ENCODE measurements at regions not wholly inside any gene's neighbourhood (a gene's known extent, or its start where the extent isn't known, plus 50 kb on each side); places are given as distances from the start of the nearest gene placed in this dataset.

DNA sequence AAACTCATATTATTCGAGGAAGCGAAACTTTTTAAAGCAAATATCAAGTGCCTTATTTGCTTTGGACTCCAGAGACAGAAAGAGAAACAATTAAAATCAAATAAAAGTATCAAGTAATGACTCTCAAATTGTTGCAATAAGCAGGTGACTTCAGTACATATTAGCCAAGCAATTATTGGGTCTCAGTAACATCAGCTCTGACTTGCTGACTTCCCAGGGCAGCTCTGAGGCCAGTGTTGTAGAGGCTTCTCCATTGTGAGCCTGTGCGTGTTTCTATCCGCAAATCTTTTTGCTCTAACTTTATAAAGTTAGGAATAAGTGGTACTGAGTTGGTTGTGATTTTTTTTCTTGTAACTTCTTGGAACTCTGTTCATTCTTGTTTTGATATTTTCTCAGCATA lies 186.8 kb upstream of the PRLR start:
- Histone ChIP-seq H3K27ac (no peak overlapping the region), H4K20me1 (ENCODE audit: insufficient read depth) (no peaks in the 10 kb centered on the region), H2AFZ (no peak overlapping the region), H3F3A (ENCODE audit: insufficient read depth) (no peaks in the 10 kb centered on the region), H3K4me3 (no peak overlapping the region), H3K27me3 (replicated peaks; ENCODE audit: insufficient read depth) (0 out of 2 replicates have a peak, but pooled peaks cover 6% of the 10 kb centered on the region), H3K9me3 (ENCODE audit: low read depth) (no peaks in the 10 kb centered on the region), H3K9ac (no peak overlapping the region), H3K36me3 (ENCODE audit: low read depth) (no peaks in the 10 kb centered on the region), H3K79me2 (ENCODE audit: insufficient read depth) (no peaks in the 10 kb centered on the region), H3K4me2 (ENCODE audit: unreplicated experiment) (no peak overlapping the region), H3K9me2 (ENCODE audit: insufficient read depth) (no peaks in the 10 kb centered on the region), H3K4me1 (ENCODE audit: insufficient read depth) (no peaks in the 10 kb centered on the region)
- no peak for DNase-seq
- WGBS, 2 experiments (ENCODE audit: low coverage in 1 of 2, low lambda C conversion rate in 2 of 2, missing lambda C conversion rate in 2 of 2), result 75 to 82% methylated on average over 4 of the region's 4 CpGs
- in situ Hi-C loops (cut with MboI), result no loop called here
- no peak for TF ChIP-seq EZH2phosphoT487 (IDR thresholded peaks at IDR 0.05; ENCODE audit: insufficient read depth, low read depth)
- no peak for TF ChIP-seq EZH2 (IDR thresholded peaks at IDR 0.05; ENCODE audit: insufficient read depth, poor library complexity, severe bottlenecking)

DNA sequence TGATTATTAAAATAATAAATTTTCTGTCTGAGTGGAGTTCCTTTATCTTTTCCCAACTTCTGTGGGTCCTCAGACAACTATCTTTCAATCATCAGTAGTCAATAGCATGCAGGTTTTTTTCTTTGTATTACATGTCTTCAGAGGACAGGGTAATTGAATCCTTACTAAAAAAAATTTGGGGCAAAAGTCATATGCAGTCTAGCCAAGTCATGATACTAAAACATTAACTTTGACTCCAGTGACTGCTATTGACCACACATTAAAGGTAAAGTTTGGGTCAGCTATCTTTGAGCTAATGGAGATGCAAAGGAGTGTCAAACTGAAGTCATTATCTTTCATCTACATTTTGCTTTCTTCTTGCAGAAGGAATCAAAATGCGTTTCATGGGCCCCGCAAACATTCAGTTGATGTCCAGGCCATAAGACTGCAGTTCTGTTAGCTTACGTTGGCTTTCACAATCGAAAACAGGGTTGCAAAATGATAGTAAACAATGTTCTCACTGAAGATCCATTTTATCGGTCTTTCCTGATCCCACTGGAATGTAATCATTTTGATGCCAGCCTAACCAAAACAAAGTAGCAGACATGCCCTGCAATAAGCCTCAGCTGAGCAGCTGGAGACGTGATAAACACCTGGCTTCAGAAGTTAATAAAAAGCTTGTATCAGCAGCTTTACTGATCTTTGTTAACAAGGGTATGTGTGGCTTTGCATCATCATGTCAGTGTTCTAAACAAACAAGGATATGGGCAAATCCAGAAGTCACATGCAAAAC lies 186.1 kb upstream of the PRLR start:
- TF ChIP-seq EZH2 (IDR thresholded peaks at IDR 0.05; ENCODE audit: insufficient read depth, poor library complexity, severe bottlenecking) (no peak), EZH2phosphoT487 (IDR thresholded peaks at IDR 0.05; ENCODE audit: insufficient read depth, low read depth) (no peak)
- WGBS, 2 experiments (ENCODE audit: low coverage in 1 of 2, low lambda C conversion rate in 2 of 2, missing lambda C conversion rate in 2 of 2), result 68% methylated on average over 6 of the region's 6 CpGs
- Histone ChIP-seq H3K27me3 (replicated peaks; ENCODE audit: insufficient read depth) (0 out of 2 replicates have a peak, but pooled peaks cover 6% of the 10 kb centered on the region), H3K4me1 (ENCODE audit: insufficient read depth) (no peaks in the 10 kb centered on the region), H3K9me2 (ENCODE audit: insufficient read depth) (no peaks in the 10 kb centered on the region), H4K20me1 (ENCODE audit: insufficient read depth) (no peaks in the 10 kb centered on the region), H3F3A (ENCODE audit: insufficient read depth) (no peaks in the 10 kb centered on the region), H3K4me2 (ENCODE audit: unreplicated experiment) (no peak overlapping the region), H2AFZ (no peak overlapping the region), H3K36me3 (ENCODE audit: low read depth) (no peaks in the 10 kb centered on the region), H3K79me2 (ENCODE audit: insufficient read depth) (no peaks in the 10 kb centered on the region), H3K9me3 (ENCODE audit: low read depth) (no peaks in the 10 kb centered on the region), H3K9ac (no peak overlapping the region), H3K27ac (no peak overlapping the region), H3K4me3 (no peak overlapping the region)
- DNase-seq, result no peak
- in situ Hi-C loops (cut with MboI), result no loop called here

DNA sequence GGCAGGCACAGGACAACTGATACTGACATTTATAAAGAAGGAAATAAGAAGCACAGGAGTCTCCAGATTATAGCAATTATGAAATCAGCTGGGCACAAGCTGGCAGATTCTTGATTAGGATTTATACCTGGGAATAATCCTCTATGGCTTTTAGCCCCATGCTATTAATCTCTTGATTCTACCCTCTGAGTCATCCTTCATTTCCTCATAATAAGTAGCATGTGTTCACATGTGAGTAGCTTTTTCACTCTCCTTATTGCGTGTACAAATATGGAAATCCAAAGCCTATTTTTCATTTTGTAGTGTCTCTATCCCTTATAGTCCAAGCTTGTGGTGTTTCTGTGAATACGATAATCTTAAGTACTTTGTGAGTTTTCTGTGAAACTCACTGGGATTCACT lies 185.0 kb upstream of the PRLR start:
- Histone ChIP-seq H3K4me1 (ENCODE audit: insufficient read depth) (no peaks in the 10 kb centered on the region), H3K4me3 (no peak overlapping the region), H3K79me2 (ENCODE audit: insufficient read depth) (no peaks in the 10 kb centered on the region), H3K9ac (no peak overlapping the region), H4K20me1 (ENCODE audit: insufficient read depth) (no peaks in the 10 kb centered on the region), H2AFZ (no peak overlapping the region), H3K36me3 (ENCODE audit: low read depth) (no peaks in the 10 kb centered on the region), H3K9me3 (ENCODE audit: low read depth) (no peaks in the 10 kb centered on the region), H3K9me2 (ENCODE audit: insufficient read depth) (no peaks in the 10 kb centered on the region), H3K4me2 (ENCODE audit: unreplicated experiment) (no peak overlapping the region), H3F3A (ENCODE audit: insufficient read depth) (no peaks in the 10 kb centered on the region), H3K27me3 (replicated peaks; ENCODE audit: insufficient read depth) (0 out of 2 replicates have a peak, but pooled peaks cover 6% of the 10 kb centered on the region), H3K27ac (no peak overlapping the region)
- in situ Hi-C loops (cut with MboI), result no loop called here
- DNase-seq, result peak; percentile 21
- WGBS, 2 experiments (ENCODE audit: low coverage in 1 of 2, low lambda C conversion rate in 2 of 2, missing lambda C conversion rate in 2 of 2), result 17 to 22% methylated on average over 2 of the region's 2 CpGs
- no peak for TF ChIP-seq EZH2phosphoT487 (IDR thresholded peaks at IDR 0.05; ENCODE audit: insufficient read depth, low read depth)
- no peak for TF ChIP-seq EZH2 (IDR thresholded peaks at IDR 0.05; ENCODE audit: insufficient read depth, poor library complexity, severe bottlenecking)

DNA sequence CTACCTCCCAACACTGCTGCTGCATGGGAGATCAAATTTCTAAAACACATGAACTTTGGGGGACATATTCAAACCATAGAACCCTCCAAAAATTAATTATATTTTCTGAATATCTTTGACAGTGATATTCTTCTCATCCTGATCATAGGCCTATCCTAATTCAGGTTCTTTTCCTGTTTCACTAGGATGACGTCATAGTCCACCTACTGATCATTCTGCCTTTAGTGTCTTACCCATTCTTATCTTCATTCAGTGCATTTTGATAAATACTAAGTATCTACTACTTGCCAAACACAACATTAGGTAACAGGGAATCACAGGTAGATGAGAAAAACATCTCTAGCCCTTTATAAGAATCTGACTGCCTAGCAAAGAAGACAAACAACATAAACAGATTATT lies 179.1 kb upstream of the PRLR start:
- Histone ChIP-seq H3K27me3 (replicated peaks; ENCODE audit: insufficient read depth) (no peaks in the 10 kb centered on the region), H4K20me1 (ENCODE audit: insufficient read depth) (no peaks in the 10 kb centered on the region), H3K9me2 (ENCODE audit: insufficient read depth) (no peaks in the 10 kb centered on the region), H3K9me3 (ENCODE audit: low read depth) (no peaks in the 10 kb centered on the region), H3K9ac (no peak overlapping the region), H3K4me3 (no peak overlapping the region), H3K4me1 (ENCODE audit: insufficient read depth) (no peaks in the 10 kb centered on the region), H3K27ac (no peak overlapping the region), H3K79me2 (ENCODE audit: insufficient read depth) (no peaks in the 10 kb centered on the region), H3K4me2 (ENCODE audit: unreplicated experiment) (no peak overlapping the region), H2AFZ (no peak overlapping the region), H3F3A (ENCODE audit: insufficient read depth) (no peaks in the 10 kb centered on the region), H3K36me3 (ENCODE audit: low read depth) (no peaks in the 10 kb centered on the region)
- in situ Hi-C loops (cut with MboI), result no loop called here
- WGBS, 2 experiments (ENCODE audit: low coverage in 1 of 2, low lambda C conversion rate in 2 of 2, missing lambda C conversion rate in 2 of 2), result 53 to 70% methylated on average over 1 of the region's 1 CpG
- no peak for TF ChIP-seq EZH2 (IDR thresholded peaks at IDR 0.05; ENCODE audit: insufficient read depth, poor library complexity, severe bottlenecking)
- TF ChIP-seq EZH2phosphoT487 (IDR thresholded peaks at IDR 0.05; ENCODE audit: insufficient read depth, low read depth), result no peak
- DNase-seq, result no peak
